Retinal pigment epithelial cell (primary cell): ENCODE measurements at regions not wholly inside any gene's neighbourhood (a gene's known extent, or its start where the extent isn't known, plus 50 kb on each side); places are given as distances from the start of the nearest gene placed in this dataset.

Experiments used
- DNase-seq: peaks from one replicate; pipeline ENCODE4 v3.0.0-alpha.2; 2010; ENCODE audit warnings: low read depth
- H3K4me3 ChIP-seq: 2 replicates; pipeline ENCODE4 v1.5.1; 2011; ENCODE audit warnings: mild to moderate bottlenecking, low read length, control low read depth, moderate library complexity
- CTCF ChIP-seq: conservative IDR thresholded peaks from 2 replicates; pipeline ENCODE4 v1.5.1; 2011; ENCODE audit warnings: low read depth, low read length, control low read depth, inconsistent platforms

GRCh38 chr22:49241174-49241851 lies 586.4 kb downstream of the BRD1 start:
- no peak overlapping the region for H3K4me3 ChIP-seq
- DNase-seq, result no peak
- TF ChIP-seq CTCF, result no peak

- DNase-seq, result no peak
- no peak for TF ChIP-seq CTCF
- H3K4me3 ChIP-seq, result no peak overlapping the region
Observed at GRCh38 chr22:49240472-49240871, 587.2 kb downstream of the BRD1 start.

- TF ChIP-seq CTCF, result no peak
- no peak overlapping the region for H3K4me3 ChIP-seq
- DNase-seq, result no peak
Observed at GRCh38 chr22:49240016-49240380, 587.7 kb downstream of the BRD1 start.

- H3K4me3 ChIP-seq, result no peak overlapping the region
- DNase-seq, result no peak
- no peak for TF ChIP-seq CTCF
Observed at GRCh38 chr22:49239264-49240015, 588.2 kb downstream of the BRD1 start.

GRCh38 chr22:49238181-49239141 lies 589.2 kb downstream of the BRD1 start:
- DNase-seq, result no peak
- H3K4me3 ChIP-seq, result no peak overlapping the region

GRCh38 chr22:49237703-49238102 lies 590.0 kb downstream of the BRD1 start:
- H3K4me3 ChIP-seq, result no peak overlapping the region
- no peak for DNase-seq
- TF ChIP-seq CTCF, result no peak

More at GRCh38 chr22:49238181-49239141, 589.2 kb downstream of the BRD1 start:
- TF ChIP-seq CTCF, result no peak
